Activated CD4-positive, alpha-beta T cell treated with anti-CD3 and anti-CD28 coated beads for 36 hours (primary cell): ENCODE measurements at regions not wholly inside any gene's neighbourhood (a gene's known extent, or its start where the extent isn't known, plus 50 kb on each side); places are given as distances from the start of the nearest gene placed in this dataset.
"Not testable (repeated sequence)": the region's sequence is repeated elsewhere in the genome, so short reads cannot be mapped to it uniquely, and the experiment has no call there.

Experiments used
- ATAC-seq: fragments of 200-7000 bp; cut with Tn5 transposase; one replicate; pipeline ENCODE4 v1.10.0; 2021; ENCODE audit warnings: mild to moderate bottlenecking, moderate library complexity
- CTCF ChIA-PET: fragments of 350-600 bp; sonication (Branson Sonifier 250); formaldehyde crosslinking; loops from one replicate; lab custom pipeline; 2021; ENCODE audit warnings: antibody characterized with exemption; lab: Charles Lee
- POLR2A ChIA-PET: fragments of 350-600 bp; sonication (Branson Sonifier 250); formaldehyde crosslinking; loops from one replicate; lab custom pipeline; 2021; ENCODE audit warnings: antibody characterized with exemption, inconsistent platforms; lab: Charles Lee
- DNase-seq: peaks from one replicate; pipeline ENCODE4 v3.0.0-alpha.2; 2020
- H3K27ac Mint-ChIP-seq: one replicate; pipeline ENCODE4 v1.8.0; 2021; ENCODE audit warnings: mixed read lengths
- H3K27me3 Mint-ChIP-seq: one replicate; pipeline ENCODE4 v1.8.0; 2021; ENCODE audit warnings: mixed read lengths
- H3K36me3 Mint-ChIP-seq: one replicate; pipeline ENCODE4 v1.8.0; 2021; ENCODE audit warnings: low read depth, mixed read lengths
- H3K4me1 Mint-ChIP-seq: one replicate; pipeline ENCODE4 v1.8.0; 2021; ENCODE audit warnings: mixed read lengths
- H3K4me3 Mint-ChIP-seq: one replicate; pipeline ENCODE4 v1.8.0; 2021; ENCODE audit warnings: mild to moderate bottlenecking, moderate library complexity, mixed read lengths
- H3K9me3 Mint-ChIP-seq: one replicate; pipeline ENCODE4 v1.8.0; 2021; ENCODE audit warnings: low read depth, mixed read lengths
- intact Hi-C, 2 experiments: fragments of 100-400 bp; cut with DNase I in 1 of 2; cut with micrococcal nuclease in 1 of 2; formaldehyde crosslinking; loops; one replicate each; pipeline versions ENCODE4 v1.14.2 to v1.15.1; 2022 to 2024; cut with DNase I, micrococcal nuclease

DNA sequence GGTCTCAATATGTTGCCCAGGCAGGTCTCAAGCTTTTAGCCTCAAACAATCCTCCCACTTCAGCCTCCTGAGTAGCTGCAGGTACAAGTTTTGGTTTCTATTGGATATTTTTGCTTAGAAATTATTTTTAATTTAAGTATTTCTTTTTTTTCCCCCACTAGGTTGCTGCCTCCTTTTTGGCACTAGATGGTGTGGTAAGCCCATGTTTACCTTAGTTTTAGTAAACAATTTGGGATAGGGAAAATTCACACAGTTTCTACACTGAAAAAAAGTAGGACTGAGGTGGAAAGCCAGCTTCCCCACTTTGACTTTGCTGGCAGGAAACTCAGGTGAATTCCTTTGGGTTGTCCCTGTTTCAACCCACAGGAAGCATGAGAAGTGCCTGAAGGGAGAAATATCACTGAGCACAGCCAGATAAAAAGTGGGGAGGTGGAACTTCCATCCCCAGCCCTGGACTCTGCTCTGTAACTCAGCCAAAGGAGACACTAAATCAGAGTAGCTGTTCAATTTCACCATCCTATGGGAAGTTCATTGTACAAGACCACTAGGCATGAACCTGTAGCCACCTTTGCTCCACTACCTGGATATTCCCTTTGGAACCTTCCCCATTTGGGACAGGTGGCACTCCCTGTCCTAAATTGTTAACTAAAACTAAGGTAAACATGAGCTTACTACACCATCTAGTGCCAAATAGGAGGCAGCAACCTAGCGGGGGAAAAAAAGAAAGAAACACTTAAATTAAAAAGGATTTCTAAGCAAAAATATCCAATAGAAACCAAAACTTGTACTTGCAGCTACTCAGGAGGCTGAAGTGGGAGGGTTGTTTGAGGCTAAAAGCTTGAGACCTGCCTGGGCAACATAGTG, 154.4 kb upstream of the FAT3 start:
- no peaks in the 10 kb centered on the region for H3K4me1 Mint-ChIP-seq
- no peaks in the 10 kb centered on the region for H3K27me3 Mint-ChIP-seq
- H3K36me3 Mint-ChIP-seq = no peaks in the 10 kb centered on the region
- no peak overlapping the region for H3K4me3 Mint-ChIP-seq
- no peak for ATAC-seq
- no peak for DNase-seq
- H3K27ac Mint-ChIP-seq = no peak overlapping the region
- POLR2A ChIA-PET = no interaction called here
- H3K9me3 Mint-ChIP-seq = peaks cover 3% of the 10 kb centered on the region
- CTCF ChIA-PET = interaction anchor here (0.6 kb wide), 1 partner anchor 310 kb away, joined by 3 read pairs; no protein-coding TSS in a partner anchor
- intact Hi-C loops = loop anchor here in 1 of 2 experiments (5.0 kb wide), 1 partner anchor 1383 kb away; no protein-coding TSS in a partner anchor

DNA sequence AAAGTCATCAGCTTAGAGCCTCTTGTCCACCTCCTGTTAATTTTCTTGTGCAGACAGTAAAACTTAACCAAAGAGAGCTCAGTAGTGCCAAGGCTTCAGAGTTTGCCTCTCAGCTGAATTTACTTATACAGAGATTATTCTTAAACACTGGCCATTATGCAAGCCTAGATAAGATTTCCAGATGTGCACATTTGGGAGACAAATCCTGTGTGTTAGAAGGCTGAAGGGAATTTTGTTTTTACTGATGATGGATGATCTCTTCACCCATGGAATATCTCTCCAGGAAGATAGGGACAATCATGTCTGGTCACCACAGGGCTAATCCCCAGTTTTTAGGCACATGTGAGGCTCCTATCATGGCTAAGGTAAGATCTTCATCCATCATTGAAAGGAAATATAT, 157.6 kb upstream of the FAT3 start:
- CTCF ChIA-PET = no interaction called here
- intact Hi-C loops = no loop called here
- peaks cover 6% of the 10 kb centered on the region for H3K9me3 Mint-ChIP-seq
- POLR2A ChIA-PET = no interaction called here
- H3K4me3 Mint-ChIP-seq = no peak overlapping the region
- no peaks in the 10 kb centered on the region for H3K36me3 Mint-ChIP-seq
- no peak for DNase-seq
- H3K4me1 Mint-ChIP-seq = no peaks in the 10 kb centered on the region
- H3K27me3 Mint-ChIP-seq = no peaks in the 10 kb centered on the region
- no peak overlapping the region for H3K27ac Mint-ChIP-seq
- ATAC-seq = no peak

DNA sequence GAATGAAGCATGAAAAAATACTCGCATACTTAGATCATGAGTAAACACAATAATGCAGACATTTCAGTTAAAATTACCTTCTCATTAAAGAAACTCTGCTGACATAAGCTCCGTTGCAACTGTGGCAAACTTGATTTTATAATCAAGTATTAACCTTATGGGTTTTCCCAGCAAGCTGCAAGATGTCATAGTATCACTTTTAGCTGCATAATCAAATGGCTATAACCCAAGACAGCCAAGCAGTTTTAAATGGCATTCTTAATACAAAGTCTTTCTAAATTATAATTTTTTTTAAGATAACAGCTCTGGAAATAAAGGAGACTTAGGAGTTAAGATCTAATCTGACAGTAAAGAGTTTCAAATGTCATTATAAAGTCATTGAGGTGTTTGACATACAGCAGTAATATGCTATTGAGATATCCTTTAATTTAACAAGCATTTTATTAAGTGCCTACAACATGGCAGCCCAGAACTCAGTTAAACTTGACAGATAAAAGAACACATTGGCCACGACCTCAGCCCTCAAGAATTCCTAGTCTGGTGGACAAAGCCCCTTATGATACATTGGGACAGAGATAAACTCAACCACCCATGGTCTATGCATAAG, 163.1 kb upstream of the FAT3 start:
- DNase-seq (no peak), ATAC-seq (no peak)
- Mint-ChIP-seq H3K4me1 (no peaks in the 10 kb centered on the region), H3K9me3 (peaks cover 6% of the 10 kb centered on the region), H3K4me3 (no peak overlapping the region), H3K27me3 (no peaks in the 10 kb centered on the region), H3K27ac (no peak overlapping the region), H3K36me3 (no peaks in the 10 kb centered on the region)
- CTCF ChIA-PET = no interaction called here
- intact Hi-C loops = loop anchor here in 1 of 2 experiments (5.0 kb wide), 1 partner anchor 51 kb away; no protein-coding TSS in a partner anchor
- POLR2A ChIA-PET = no interaction called here

DNA sequence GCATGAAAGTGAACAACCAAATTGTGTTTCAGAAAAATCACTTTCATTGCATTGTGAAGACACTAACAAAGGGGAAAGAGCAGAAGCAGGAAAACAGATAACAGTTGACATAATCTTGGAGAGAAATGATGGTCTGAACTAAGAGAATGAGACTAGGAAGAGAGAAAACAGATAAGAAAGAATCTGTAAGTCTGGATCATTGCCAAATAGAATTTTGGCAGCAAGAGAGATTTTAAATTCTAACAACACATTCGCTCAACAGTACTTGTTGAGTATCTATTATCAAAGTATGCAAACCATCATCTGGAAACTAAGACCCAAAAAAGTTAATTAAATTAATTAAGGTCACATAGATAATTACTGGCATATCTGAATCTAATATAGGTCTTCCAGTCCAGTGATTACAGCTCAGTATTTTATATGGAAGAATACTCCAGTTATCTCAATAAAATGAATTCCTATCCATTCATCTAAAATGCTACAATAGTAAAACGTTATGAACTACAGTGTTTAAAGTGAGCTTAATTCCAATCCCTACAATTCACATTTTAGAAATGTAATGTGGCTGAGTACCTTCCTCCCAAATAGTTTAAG, 166.7 kb upstream of the FAT3 start:
- ATAC-seq (no peak), DNase-seq (no peak)
- Mint-ChIP-seq H3K27ac (no peak overlapping the region), H3K4me1 (no peaks in the 10 kb centered on the region), H3K9me3 (peaks cover 8% of the 10 kb centered on the region), H3K27me3 (no peaks in the 10 kb centered on the region), H3K36me3 (no peaks in the 10 kb centered on the region), H3K4me3 (no peak overlapping the region)
- intact Hi-C loops = no loop called here
- ChIA-PET POLR2A (no interaction called here), CTCF (no interaction called here)

DNA sequence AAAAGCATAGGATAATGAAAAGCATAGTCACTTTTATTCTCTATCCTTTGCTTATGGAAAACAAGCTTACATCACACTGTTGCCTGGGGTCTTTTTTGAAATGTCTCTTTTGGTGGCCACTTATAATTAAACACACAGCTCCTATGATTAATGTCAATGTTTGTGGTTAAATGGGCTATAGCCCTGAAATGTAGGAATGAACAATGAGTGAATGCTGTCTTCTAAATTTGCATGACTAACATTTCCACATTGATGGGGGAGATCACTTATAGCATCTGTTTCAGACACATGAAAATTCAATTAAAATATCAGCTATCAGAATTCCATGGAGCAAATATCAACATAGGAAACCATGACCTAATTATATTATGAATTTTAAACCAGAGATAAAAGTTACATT, 171.4 kb upstream of the FAT3 start:
- intact Hi-C loops = no loop called here
- no peaks in the 10 kb centered on the region for H3K27me3 Mint-ChIP-seq
- CTCF ChIA-PET = interaction anchor here (1.1 kb wide), 1 partner anchor 12 kb away, joined by 3 read pairs; no protein-coding TSS in a partner anchor

DNA sequence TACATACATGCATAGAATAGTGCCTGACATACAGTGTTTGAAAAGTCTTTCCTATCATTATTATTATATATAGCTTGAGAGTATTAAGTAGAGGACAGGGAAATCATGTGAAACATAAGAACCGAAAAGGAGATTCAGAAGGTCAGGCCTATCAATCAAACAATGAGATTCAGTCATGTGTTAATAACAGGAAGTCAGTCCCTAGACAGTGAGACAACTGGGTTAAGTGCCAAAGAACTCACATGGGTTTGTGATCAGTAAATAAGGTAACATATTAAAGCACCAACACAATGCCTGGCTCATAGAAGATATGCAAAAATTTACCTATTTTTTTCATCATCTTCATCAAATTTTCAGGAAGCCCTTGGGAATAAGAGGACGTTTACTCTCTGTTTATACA, 174.3 kb upstream of the FAT3 start:
- Mint-ChIP-seq H3K27ac (no peak overlapping the region), H3K4me1 (no peaks in the 10 kb centered on the region), H3K9me3 (peaks cover 15% of the 10 kb centered on the region), H3K27me3 (no peaks in the 10 kb centered on the region), H3K36me3 (no peaks in the 10 kb centered on the region), H3K4me3 (no peak overlapping the region)
- intact Hi-C loops = no loop called here
- POLR2A ChIA-PET = no interaction called here
- ATAC-seq = no peak
- CTCF ChIA-PET = no interaction called here
- no peak for DNase-seq

More for the DNA sequence above, 171.4 kb upstream of the FAT3 start:
- DNase-seq (no peak), ATAC-seq (no peak)
- no peaks in the 10 kb centered on the region for H3K4me1 Mint-ChIP-seq
- H3K9me3 Mint-ChIP-seq = peaks cover 9% of the 10 kb centered on the region
- no peak overlapping the region for H3K4me3 Mint-ChIP-seq
- POLR2A ChIA-PET = no interaction called here
- no peak overlapping the region for H3K27ac Mint-ChIP-seq
- H3K36me3 Mint-ChIP-seq = no peaks in the 10 kb centered on the region

DNA sequence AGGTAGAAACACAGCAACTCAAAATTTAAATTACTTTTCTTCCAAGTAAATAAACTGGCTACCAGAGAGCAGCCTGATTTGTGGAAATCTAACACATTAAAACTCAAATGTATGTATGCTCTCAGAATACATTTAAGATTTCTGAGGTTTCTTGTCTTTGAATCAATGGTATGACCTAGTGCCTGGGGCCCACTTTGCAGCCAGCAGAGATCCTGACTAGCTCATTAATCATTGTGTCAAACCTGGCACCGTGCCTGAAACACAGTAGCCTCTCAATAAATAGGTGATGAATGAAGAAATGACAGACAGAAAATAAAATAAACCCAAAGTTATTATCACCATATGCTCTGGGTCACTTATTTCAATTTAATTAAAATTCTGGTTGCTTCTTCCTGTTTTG, 176.2 kb upstream of the FAT3 start:
- no peaks in the 10 kb centered on the region for H3K4me1 Mint-ChIP-seq
- H3K27ac Mint-ChIP-seq = no peak overlapping the region
- H3K36me3 Mint-ChIP-seq = no peaks in the 10 kb centered on the region
- DNase-seq = no peak
- H3K9me3 Mint-ChIP-seq = peaks cover 13% of the 10 kb centered on the region
- no peak overlapping the region for H3K4me3 Mint-ChIP-seq
- no peaks in the 10 kb centered on the region for H3K27me3 Mint-ChIP-seq
- intact Hi-C loops = no loop called here
- ChIA-PET POLR2A (no interaction called here), CTCF (no interaction called here)
- ATAC-seq = no peak

DNA sequence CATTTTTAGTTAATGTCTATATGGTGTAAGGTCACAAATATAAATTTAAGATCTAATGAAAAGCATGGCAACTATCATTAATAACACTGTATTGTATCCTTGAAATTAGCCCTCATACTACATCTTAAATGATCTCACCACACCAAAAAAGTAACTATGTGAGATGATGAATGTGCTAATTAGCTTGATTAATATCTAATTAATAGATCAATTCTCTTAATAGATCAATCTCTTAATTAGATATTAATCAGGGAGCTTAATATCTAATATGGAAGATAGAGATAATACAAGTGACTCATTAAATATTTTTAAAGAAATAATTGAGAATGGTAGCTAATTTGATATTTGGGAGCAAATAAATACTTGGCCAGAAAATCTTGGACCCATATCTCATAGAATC, 178.5 kb upstream of the FAT3 start:
- intact Hi-C loops = no loop called here
- no peaks in the 10 kb centered on the region for H3K4me1 Mint-ChIP-seq
- H3K27me3 Mint-ChIP-seq = no peaks in the 10 kb centered on the region
- ATAC-seq = no peak
- H3K36me3 Mint-ChIP-seq = no peaks in the 10 kb centered on the region
- no peak for DNase-seq
- peaks cover 11% of the 10 kb centered on the region for H3K9me3 Mint-ChIP-seq
- CTCF ChIA-PET = interaction anchor here (1.2 kb wide), 1 partner anchor 9 kb away, joined by 3 read pairs; no protein-coding TSS in a partner anchor
- H3K4me3 Mint-ChIP-seq = no peak overlapping the region
- H3K27ac Mint-ChIP-seq = no peak overlapping the region
- POLR2A ChIA-PET = no interaction called here

DNA sequence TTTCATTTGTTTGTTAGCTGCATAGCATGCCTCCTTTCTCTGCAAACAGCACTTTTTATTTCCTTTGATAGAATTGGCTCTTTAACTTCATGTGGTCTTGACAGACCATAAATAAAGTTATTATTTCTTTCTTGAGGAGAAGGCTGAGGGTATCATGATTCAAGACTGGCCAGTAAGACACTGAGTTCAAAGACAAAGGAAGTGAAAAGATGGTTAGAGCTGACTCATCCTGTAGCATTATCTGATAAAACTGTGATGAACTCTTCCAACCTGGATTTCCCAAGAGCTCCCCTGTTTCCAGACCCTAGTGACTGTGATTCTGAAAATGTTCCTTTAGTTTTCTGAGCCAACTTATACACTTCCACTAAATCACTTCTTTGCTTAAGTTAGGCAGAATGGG, 179.3 kb upstream of the FAT3 start:
- Mint-ChIP-seq H3K36me3 (no peaks in the 10 kb centered on the region), H3K27me3 (no peaks in the 10 kb centered on the region), H3K9me3 (peaks cover 11% of the 10 kb centered on the region), H3K4me1 (no peaks in the 10 kb centered on the region), H3K4me3 (no peak overlapping the region), H3K27ac (no peak overlapping the region)
- DNase-seq = no peak
- intact Hi-C loops = no loop called here
- no peak for ATAC-seq
- ChIA-PET POLR2A (no interaction called here), CTCF (interaction anchor here (1.2 kb wide), 1 partner anchor 10 kb away, joined by 3 read pairs; no protein-coding TSS in a partner anchor)

DNA sequence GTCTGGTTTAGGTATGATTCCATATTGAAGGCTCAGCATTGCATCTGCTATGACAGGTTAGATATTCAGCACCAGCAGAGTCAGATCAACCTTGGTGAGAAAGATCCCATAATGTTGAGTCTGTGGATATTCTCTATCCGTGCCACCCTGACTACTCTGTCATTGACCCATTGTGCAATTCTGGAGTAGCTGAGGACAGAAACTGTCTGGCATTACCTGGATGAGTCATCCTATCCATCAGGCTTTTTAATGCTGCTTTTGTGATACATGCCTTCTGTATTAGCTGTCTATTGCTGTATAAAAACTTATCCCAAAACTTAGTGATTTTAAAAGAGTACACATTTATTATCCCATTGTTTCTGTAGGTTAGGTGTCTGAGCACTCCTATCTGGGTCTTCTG, 189.1 kb upstream of the FAT3 start:
- DNase-seq (no peak), ATAC-seq (no peak)
- no peaks in the 10 kb centered on the region for H3K9me3 Mint-ChIP-seq
- POLR2A ChIA-PET = no interaction called here
- CTCF ChIA-PET = no interaction called here
- no peaks in the 10 kb centered on the region for H3K27me3 Mint-ChIP-seq
- no peak overlapping the region for H3K4me3 Mint-ChIP-seq
- no peaks in the 10 kb centered on the region for H3K36me3 Mint-ChIP-seq
- intact Hi-C loops = no loop called here
- no peak overlapping the region for H3K27ac Mint-ChIP-seq
- no peaks in the 10 kb centered on the region for H3K4me1 Mint-ChIP-seq

DNA sequence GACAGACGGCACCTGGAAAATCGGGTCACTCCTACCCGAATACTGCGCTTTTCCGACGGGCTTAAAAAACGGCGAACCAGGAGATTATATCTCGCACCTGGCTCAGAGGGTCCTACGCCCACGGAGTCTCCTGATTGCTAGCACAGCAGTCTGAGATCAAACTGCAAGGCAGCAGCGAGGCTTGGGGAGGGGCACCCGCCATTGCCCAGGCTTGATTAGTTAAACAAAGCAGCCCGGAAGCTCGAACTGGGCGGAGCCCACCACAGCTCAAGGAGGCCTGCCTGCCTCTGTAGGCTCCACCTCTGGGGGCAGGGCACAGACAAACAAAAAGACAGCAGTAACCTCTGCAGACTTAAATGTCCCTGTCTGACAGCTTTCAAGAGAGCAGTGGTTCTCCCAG, 197.5 kb upstream of the FAT3 start:
- H3K9me3 Mint-ChIP-seq, CTCF ChIA-PET, H3K36me3 Mint-ChIP-seq, H3K27ac Mint-ChIP-seq, H3K27me3 Mint-ChIP-seq, ATAC-seq, H3K4me1 Mint-ChIP-seq, intact Hi-C loops, H3K4me3 Mint-ChIP-seq, DNase-seq, POLR2A ChIA-PET: not testable (repeated sequence)

DNA sequence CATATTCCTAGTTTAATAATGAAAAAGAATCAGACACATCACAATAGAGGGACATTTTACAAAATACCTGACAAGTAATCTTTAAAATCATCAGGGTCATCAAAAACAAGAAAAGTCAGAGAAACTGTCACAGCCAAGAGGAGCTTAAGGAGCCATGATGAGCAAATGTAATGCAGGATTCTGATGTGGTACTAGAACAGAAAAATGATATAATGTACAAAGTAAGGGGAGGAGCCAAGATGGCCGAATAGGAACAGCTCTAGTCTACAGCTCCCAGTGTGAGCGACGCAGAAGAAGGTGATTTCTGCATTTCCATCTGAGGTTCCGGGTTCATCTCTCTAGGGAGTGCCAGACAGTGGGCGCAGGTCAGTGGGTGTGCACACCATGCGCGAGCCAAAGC, 198.0 kb upstream of the FAT3 start:
- H3K4me1 Mint-ChIP-seq = no peaks in the 10 kb centered on the region
- DNase-seq (no peak), ATAC-seq (no peak)
- no peaks in the 10 kb centered on the region for H3K27me3 Mint-ChIP-seq
- H3K27ac Mint-ChIP-seq = no peak overlapping the region
- ChIA-PET CTCF (no interaction called here), POLR2A (no interaction called here)
- intact Hi-C loops = no loop called here
- no peak overlapping the region for H3K4me3 Mint-ChIP-seq
- H3K9me3 Mint-ChIP-seq = peaks cover 6% of the 10 kb centered on the region
- H3K36me3 Mint-ChIP-seq = no peaks in the 10 kb centered on the region
